ENCODE measurements at regions not wholly inside any gene's neighbourhood (a gene's known extent, or its start where the extent isn't known, plus 50 kb on each side); places are given as distances from the start of the nearest gene placed in this dataset.

- TF ChIP-seq POLR2A (IDR thresholded peaks at IDR 0.05) = no peak
- TF ChIP-seq, protein P1, sequence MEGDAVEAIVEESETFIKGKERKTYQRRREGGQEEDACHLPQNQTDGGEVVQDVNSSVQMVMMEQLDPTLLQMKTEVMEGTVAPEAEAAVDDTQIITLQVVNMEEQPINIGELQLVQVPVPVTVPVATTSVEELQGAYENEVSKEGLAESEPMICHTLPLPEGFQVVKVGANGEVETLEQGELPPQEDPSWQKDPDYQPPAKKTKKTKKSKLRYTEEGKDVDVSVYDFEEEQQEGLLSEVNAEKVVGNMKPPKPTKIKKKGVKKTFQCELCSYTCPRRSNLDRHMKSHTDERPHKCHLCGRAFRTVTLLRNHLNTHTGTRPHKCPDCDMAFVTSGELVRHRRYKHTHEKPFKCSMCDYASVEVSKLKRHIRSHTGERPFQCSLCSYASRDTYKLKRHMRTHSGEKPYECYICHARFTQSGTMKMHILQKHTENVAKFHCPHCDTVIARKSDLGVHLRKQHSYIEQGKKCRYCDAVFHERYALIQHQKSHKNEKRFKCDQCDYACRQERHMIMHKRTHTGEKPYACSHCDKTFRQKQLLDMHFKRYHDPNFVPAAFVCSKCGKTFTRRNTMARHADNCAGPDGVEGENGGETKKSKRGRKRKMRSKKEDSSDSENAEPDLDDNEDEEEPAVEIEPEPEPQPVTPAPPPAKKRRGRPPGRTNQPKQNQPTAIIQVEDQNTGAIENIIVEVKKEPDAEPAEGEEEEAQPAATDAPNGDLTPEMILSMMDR (IDR thresholded peaks at IDR 0.05) = no peak
- Histone ChIP-seq H3K4me3 (no peak overlapping the region), H3K9me3 (no peaks in the 10 kb centered on the region), H3K4me1 (no peaks in the 10 kb centered on the region), H3K27ac (no peak overlapping the region), H3K27me3 (no peaks in the 10 kb centered on the region), H3K36me3 (no peaks in the 10 kb centered on the region)
- intact Hi-C loops (cut with DNase I; ENCODE audit: low total_unique reads) = no loop called here
- DNase-seq = no peak
Measured at GRCh38 chr2:62338111-62338510, 142.2 kb downstream of the B3GNT2 start.

GRCh38 chr2:62337403-62337802, 141.5 kb downstream of the B3GNT2 start:
- intact Hi-C loops (cut with DNase I; ENCODE audit: low total_unique reads) = no loop called here

DNA sequence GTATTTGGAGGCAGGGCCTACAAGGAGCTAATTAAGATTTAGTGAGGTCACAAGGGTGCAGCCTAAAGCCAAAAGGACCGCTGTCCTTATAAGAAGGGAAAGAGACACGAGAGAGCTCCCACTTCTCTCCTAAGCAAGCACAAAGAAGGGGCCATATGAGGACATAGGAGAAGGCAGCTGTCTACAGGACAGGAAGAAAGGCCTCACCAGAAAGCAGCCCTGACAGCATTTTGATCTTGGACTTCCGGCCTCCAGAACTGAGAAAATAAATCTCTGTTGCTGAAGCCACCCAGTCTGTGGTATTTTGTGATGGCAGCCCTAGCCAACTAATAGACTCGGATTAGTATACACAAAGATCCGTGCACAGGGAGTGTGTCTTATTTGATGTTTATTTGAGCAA, 139.7 kb downstream of the B3GNT2 start:
- Histone ChIP-seq H3K27ac (no peak overlapping the region), H3K9me3 (no peaks in the 10 kb centered on the region), H3K27me3 (no peaks in the 10 kb centered on the region), H3K4me3 (no peak overlapping the region), H3K4me1 (no peaks in the 10 kb centered on the region), H3K36me3 (no peaks in the 10 kb centered on the region)
- intact Hi-C loops (cut with DNase I; ENCODE audit: low total_unique reads) = no loop called here
- TF ChIP-seq, protein P1 (IDR thresholded peaks at IDR 0.05) = no peak
- TF ChIP-seq POLR2A (IDR thresholded peaks at IDR 0.05) = no peak
- no peak for DNase-seq

More at GRCh38 chr2:62337403-62337802, 141.5 kb downstream of the B3GNT2 start:
- Histone ChIP-seq H3K4me3 (no peak overlapping the region), H3K27ac (no peak overlapping the region), H3K4me1 (no peaks in the 10 kb centered on the region), H3K9me3 (no peaks in the 10 kb centered on the region), H3K36me3 (no peaks in the 10 kb centered on the region), H3K27me3 (no peaks in the 10 kb centered on the region)
- no peak for TF ChIP-seq POLR2A (IDR thresholded peaks at IDR 0.05)
- TF ChIP-seq, protein P1 (IDR thresholded peaks at IDR 0.05) = no peak
- no peak for DNase-seq

DNA sequence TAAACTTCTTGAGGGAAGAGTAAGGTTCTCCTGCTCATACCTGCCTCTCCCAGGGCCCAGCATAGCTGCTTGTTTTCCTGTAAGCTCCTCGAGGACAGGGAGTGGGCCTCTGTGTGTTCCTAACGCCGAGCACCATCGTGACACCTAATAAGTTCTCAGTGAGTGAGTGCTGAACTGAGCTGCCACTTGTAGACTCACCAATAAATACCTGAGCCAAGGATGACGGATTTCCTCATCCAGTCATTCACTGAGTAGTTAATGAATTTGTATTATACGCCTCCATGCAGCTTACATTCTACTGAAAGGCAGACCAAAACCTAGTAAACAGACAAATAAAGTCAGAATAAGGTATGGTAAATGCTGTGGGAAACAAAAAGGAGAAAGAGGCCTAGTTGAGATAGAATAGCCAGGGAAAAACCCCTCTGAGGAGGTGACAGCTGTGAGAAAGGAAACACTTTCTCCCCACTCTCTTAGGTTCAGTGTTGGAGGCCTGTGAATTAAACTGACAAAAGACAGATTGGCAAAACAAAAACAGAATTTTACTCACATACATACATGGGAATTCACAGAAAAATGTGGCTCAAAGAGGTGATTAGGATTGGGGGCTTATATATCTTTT, 138.6 kb downstream of the B3GNT2 start:
- Histone ChIP-seq H3K4me3 (no peak overlapping the region), H3K36me3 (no peaks in the 10 kb centered on the region), H3K4me1 (no peaks in the 10 kb centered on the region), H3K27me3 (no peaks in the 10 kb centered on the region), H3K27ac (no peak overlapping the region), H3K9me3 (no peaks in the 10 kb centered on the region)
- DNase-seq = no peak
- TF ChIP-seq, protein P1 (IDR thresholded peaks at IDR 0.05) = no peak
- TF ChIP-seq POLR2A (IDR thresholded peaks at IDR 0.05) = no peak
- intact Hi-C loops (cut with DNase I; ENCODE audit: low total_unique reads) = no loop called here

DNA sequence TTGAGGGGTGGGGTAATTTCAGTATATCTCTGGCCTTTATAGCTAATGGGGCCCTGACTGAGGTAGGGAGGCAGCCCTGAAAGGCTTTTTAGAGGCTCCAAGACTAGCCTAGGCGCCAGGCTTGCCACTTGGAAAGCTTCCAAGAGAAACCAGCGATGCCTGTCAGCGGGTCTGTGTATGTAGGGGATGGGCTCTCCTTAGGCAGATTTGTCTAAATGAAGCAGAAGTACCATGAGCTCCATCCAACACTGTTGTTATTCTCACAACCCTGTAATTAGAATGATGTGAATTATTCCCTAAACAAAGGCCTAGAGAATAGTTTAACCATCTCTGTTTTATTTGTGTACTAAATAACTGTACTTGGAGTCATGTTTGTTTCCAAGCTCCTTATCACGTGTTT, 138.1 kb downstream of the B3GNT2 start:
- Histone ChIP-seq H3K36me3 (no peaks in the 10 kb centered on the region), H3K4me3 (no peak overlapping the region), H3K4me1 (no peaks in the 10 kb centered on the region), H3K27me3 (no peaks in the 10 kb centered on the region), H3K9me3 (no peaks in the 10 kb centered on the region), H3K27ac (no peak overlapping the region)
- TF ChIP-seq, protein P1 (IDR thresholded peaks at IDR 0.05) = no peak
- TF ChIP-seq POLR2A (IDR thresholded peaks at IDR 0.05) = no peak
- intact Hi-C loops (cut with DNase I; ENCODE audit: low total_unique reads) = no loop called here
- DNase-seq = no peak

Measured in uterus (tissue), 3 donors.